Effector memory CD4-positive, alpha-beta T cell (primary cell): ENCODE measurements at regions not wholly inside any gene's neighbourhood (a gene's known extent, or its start where the extent isn't known, plus 50 kb on each side); places are given as distances from the start of the nearest gene placed in this dataset.

Experiments
- DNase-seq, 3 donors: peaks; one replicate each; pipeline ENCODE4 v3.0.0-alpha.2; 2020
- H3K27ac ChIP-seq: 2 replicates; pipeline ENCODE4 v1.7.0; 2013; ENCODE audit warnings: mild to moderate bottlenecking, low read length, moderate library complexity; ENCODE audit not compliant: insufficient read depth, poor library complexity, severe bottlenecking
- H3K27me3 ChIP-seq: replicated peaks from 2 replicates; pipeline ENCODE4 v1.7.0; 2013; ENCODE audit warnings: mild to moderate bottlenecking, low read length; ENCODE audit not compliant: insufficient read depth, control insufficient read depth, poor library complexity, severe bottlenecking
- H3K36me3 ChIP-seq: 2 replicates; pipeline ENCODE4 v1.7.0; 2013; ENCODE audit warnings: mild to moderate bottlenecking, low read length, moderate library complexity; ENCODE audit not compliant: control insufficient read depth, insufficient read depth
- H3K4me1 ChIP-seq: 2 replicates; pipeline ENCODE4 v1.7.0; 2013; ENCODE audit warnings: low read length, mild to moderate bottlenecking; ENCODE audit not compliant: control insufficient read depth, insufficient read depth, poor library complexity, severe bottlenecking
- H3K4me3 ChIP-seq: 2 replicates; pipeline ENCODE4 v1.7.0; 2013; ENCODE audit warnings: low read length, low read depth, mild to moderate bottlenecking; ENCODE audit not compliant: insufficient read depth, poor library complexity, severe bottlenecking
- H3K9me3 ChIP-seq: 2 replicates; pipeline ENCODE4 v1.7.0; 2013; ENCODE audit warnings: mild to moderate bottlenecking, low read length, moderate library complexity; ENCODE audit not compliant: control insufficient read depth

DNA sequence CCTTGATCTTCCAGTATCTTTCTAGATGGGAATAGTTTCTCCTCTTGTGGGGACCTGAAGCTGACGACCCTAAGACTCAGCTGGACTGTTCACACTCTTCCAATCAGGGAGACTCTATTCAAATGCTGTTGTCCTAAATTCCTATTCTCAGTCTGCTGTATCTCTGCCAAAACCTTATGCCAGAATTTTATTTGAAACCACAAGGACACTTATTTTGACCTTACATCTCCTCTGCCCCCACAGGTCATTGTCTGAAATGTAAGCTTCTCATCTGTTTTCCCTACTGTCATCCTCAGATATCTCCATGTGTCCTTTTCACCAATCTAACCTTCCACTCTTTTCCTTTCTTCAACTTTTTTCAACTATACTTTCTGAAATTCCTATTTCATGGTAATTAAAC is 289.5 kb upstream of the SGK1 start:
- H3K27ac ChIP-seq: no peak overlapping the region
- no peaks in the 10 kb centered on the region for H3K9me3 ChIP-seq
- H3K4me1 ChIP-seq: no peaks in the 10 kb centered on the region
- no peak for DNase-seq
- H3K4me3 ChIP-seq: no peak overlapping the region
- H3K27me3 ChIP-seq: no peaks in the 10 kb centered on the region
- no peaks in the 10 kb centered on the region for H3K36me3 ChIP-seq

DNA sequence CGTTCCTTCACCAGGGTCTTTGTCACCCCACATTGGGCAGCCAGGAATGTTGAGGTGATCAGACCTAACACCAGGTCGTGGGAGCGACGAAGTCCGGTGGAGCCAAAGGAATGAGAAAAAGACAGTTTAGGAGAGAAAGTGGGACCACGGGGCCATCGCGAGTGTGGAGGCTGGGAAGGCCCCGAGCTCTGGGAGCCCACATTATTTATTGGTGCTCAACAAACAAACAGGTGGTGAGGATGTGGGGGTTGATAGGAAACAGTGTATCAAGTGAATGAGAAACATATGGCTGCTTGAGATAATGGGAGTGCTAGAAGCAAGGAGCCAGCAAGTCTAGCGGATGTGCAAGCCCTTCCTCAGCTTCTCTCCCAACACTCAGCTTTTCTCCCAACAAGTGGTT is 287.1 kb upstream of the SGK1 start:
- H3K4me3 ChIP-seq: no peak overlapping the region
- no peaks in the 10 kb centered on the region for H3K27me3 ChIP-seq
- no peak for DNase-seq
- H3K4me1 ChIP-seq: no peaks in the 10 kb centered on the region
- H3K27ac ChIP-seq: no peak overlapping the region
- H3K9me3 ChIP-seq: peaks cover 4% of the 10 kb centered on the region
- H3K36me3 ChIP-seq: no peaks in the 10 kb centered on the region

GRCh38 chr6:134604014-134604676 is 286.2 kb upstream of the SGK1 start:
- H3K36me3 ChIP-seq: no peaks in the 10 kb centered on the region
- H3K4me3 ChIP-seq: no peak overlapping the region
- no peaks in the 10 kb centered on the region for H3K27me3 ChIP-seq
- H3K4me1 ChIP-seq: no peaks in the 10 kb centered on the region
- no peak for DNase-seq
- H3K9me3 ChIP-seq: peaks cover 4% of the 10 kb centered on the region
- no peak overlapping the region for H3K27ac ChIP-seq

GRCh38 chr6:134603561-134603960 is 285.6 kb upstream of the SGK1 start:
- H3K27me3 ChIP-seq: no peaks in the 10 kb centered on the region
- H3K9me3 ChIP-seq: peaks cover 4% of the 10 kb centered on the region

GRCh38 chr6:134602123-134602522 is 284.2 kb upstream of the SGK1 start:
- no peak for DNase-seq
- Histone ChIP-seq H3K27ac (no peak overlapping the region), H3K36me3 (no peaks in the 10 kb centered on the region), H3K9me3 (peaks cover 4% of the 10 kb centered on the region), H3K27me3 (no peaks in the 10 kb centered on the region), H3K4me1 (no peaks in the 10 kb centered on the region), H3K4me3 (no peak overlapping the region)

More at GRCh38 chr6:134603561-134603960, 285.6 kb upstream of the SGK1 start:
- DNase-seq: no peak
- Histone ChIP-seq H3K27ac (no peak overlapping the region), H3K4me1 (no peaks in the 10 kb centered on the region), H3K4me3 (no peak overlapping the region), H3K36me3 (no peaks in the 10 kb centered on the region)

- no peak for DNase-seq
- H3K9me3 ChIP-seq: peaks cover 4% of the 10 kb centered on the region
- H3K36me3 ChIP-seq: no peaks in the 10 kb centered on the region
- H3K27ac ChIP-seq: no peak overlapping the region
- no peaks in the 10 kb centered on the region for H3K4me1 ChIP-seq
- H3K27me3 ChIP-seq: no peaks in the 10 kb centered on the region
- H3K4me3 ChIP-seq: no peak overlapping the region
These were observed 282.8 kb upstream of the SGK1 start for GRCh38 chr6:134600671-134601070.

GRCh38 chr6:134599079-134599478 is 281.2 kb upstream of the SGK1 start:
- no peak overlapping the region for H3K4me3 ChIP-seq
- no peak for DNase-seq
- no peaks in the 10 kb centered on the region for H3K4me1 ChIP-seq
- no peak overlapping the region for H3K27ac ChIP-seq
- H3K27me3 ChIP-seq: no peaks in the 10 kb centered on the region
- peaks cover 4% of the 10 kb centered on the region for H3K9me3 ChIP-seq
- H3K36me3 ChIP-seq: no peaks in the 10 kb centered on the region

- Histone ChIP-seq H3K36me3 (no peaks in the 10 kb centered on the region), H3K4me3 (no peak overlapping the region), H3K9me3 (peaks cover 4% of the 10 kb centered on the region), H3K27me3 (no peaks in the 10 kb centered on the region), H3K27ac (no peak overlapping the region), H3K4me1 (no peaks in the 10 kb centered on the region)
- DNase-seq: no peak
These were observed 278.3 kb upstream of the SGK1 start for GRCh38 chr6:134596191-134596590.

DNA sequence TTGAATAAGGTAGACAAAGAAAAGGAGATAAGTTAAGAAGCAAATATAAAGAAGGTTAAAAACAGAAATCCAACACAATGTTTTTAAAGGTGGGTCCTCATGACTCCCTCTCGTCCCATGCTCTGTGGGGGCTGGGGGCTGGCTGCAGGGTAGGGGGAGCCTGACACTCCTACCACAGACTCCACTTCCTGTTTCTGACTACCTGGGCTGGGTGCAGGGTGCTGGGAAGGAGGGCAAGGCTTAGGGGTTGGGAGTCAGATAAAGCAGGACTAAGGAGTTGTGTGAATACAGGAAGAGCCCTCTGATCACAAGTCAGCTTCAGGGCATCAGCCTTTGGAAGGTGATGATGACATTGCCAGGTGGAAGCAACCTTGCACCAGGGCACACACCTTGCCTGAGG is 277.0 kb upstream of the SGK1 start:
- Histone ChIP-seq H3K27me3 (no peaks in the 10 kb centered on the region), H3K36me3 (no peaks in the 10 kb centered on the region), H3K9me3 (no peaks in the 10 kb centered on the region), H3K4me3 (no peak overlapping the region), H3K27ac (no peak overlapping the region), H3K4me1 (no peaks in the 10 kb centered on the region)
- no peak for DNase-seq

GRCh38 chr6:134593887-134594286 is 276.0 kb upstream of the SGK1 start:
- H3K36me3 ChIP-seq: no peaks in the 10 kb centered on the region
- no peak for DNase-seq
- H3K9me3 ChIP-seq: no peaks in the 10 kb centered on the region
- no peak overlapping the region for H3K4me3 ChIP-seq
- no peak overlapping the region for H3K27ac ChIP-seq
- no peaks in the 10 kb centered on the region for H3K4me1 ChIP-seq
- H3K27me3 ChIP-seq: no peaks in the 10 kb centered on the region
